Uterus (tissue), 2 donors: ENCODE measurements at regions not wholly inside any gene's neighbourhood (a gene's known extent, or its start where the extent isn't known, plus 50 kb on each side); places are given as distances from the start of the nearest gene placed in this dataset.

Experiments
- CTCF ChIP-seq, 4 experiments: fragments of 200-600 bp in 2 of 4; fragments of 450-650 bp in 2 of 4; sonication (generic) in 2 of 4; IDR thresholded peaks; one replicate each; pipeline ENCODE4 v1.5.1; 2016 to 2019; ENCODE audit warnings: antibody characterized with exemption in 4 of 4, mild to moderate bottlenecking in 2 of 4, moderate library complexity in 1 of 4
- POLR2A ChIP-seq, 2 donors: fragments of 450-650 bp; IDR thresholded peaks; one replicate each; pipeline ENCODE4 v1.6.1; 2016; ENCODE audit warnings: antibody characterized with exemption in 2 of 2, mild to moderate bottlenecking in 1 of 2, moderate library complexity in 1 of 2

- no peak for TF ChIP-seq CTCF (IDR thresholded peaks at IDR 0.05)
- TF ChIP-seq POLR2A (IDR thresholded peaks at IDR 0.05), result no peak
Measured at GRCh38 chr14:34027130-34027989, 76.5 kb upstream of the EGLN3 start.
